ENCODE measurements at regions not wholly inside any gene's neighbourhood (a gene's known extent, or its start where the extent isn't known, plus 50 kb on each side); places are given as distances from the start of the nearest gene placed in this dataset.
"Not testable (repeated sequence)": the region's sequence is repeated elsewhere in the genome, so short reads cannot be mapped to it uniquely, and the experiment has no call there.

DNA sequence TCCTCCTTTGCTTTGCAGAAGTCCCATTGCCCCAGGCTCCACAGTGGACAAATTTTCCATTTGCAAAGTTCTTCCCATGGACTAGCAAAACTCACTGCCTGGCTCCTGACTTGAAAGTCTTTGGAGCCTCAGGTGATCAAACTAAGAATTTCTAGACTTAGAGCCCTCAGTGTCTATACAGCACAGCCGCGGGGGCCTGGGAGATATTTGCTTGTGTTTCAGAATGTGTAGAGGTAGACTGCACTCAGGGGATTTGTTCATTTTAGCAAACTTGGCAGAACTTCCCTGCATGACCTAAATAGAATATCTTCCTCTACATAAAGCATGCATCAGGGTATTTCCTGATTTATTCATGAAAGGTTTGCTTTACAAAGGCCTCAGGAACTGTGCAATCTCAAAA is 384.2 kb upstream of the ZNF462 start:
- ATAC-seq: no peak
- H3K4me1 Mint-ChIP-seq (ENCODE audit: low read depth): no peaks in the 10 kb centered on the region
- H3K9me3 Mint-ChIP-seq: peaks cover 7% of the 10 kb centered on the region
- no peaks in the 10 kb centered on the region for H3K27me3 Mint-ChIP-seq (ENCODE audit: low read depth)
- H3K36me3 Mint-ChIP-seq (ENCODE audit: insufficient read depth): no peaks in the 10 kb centered on the region
- DNase-seq: no peak
- H3K4me3 Mint-ChIP-seq: no peak overlapping the region

DNA sequence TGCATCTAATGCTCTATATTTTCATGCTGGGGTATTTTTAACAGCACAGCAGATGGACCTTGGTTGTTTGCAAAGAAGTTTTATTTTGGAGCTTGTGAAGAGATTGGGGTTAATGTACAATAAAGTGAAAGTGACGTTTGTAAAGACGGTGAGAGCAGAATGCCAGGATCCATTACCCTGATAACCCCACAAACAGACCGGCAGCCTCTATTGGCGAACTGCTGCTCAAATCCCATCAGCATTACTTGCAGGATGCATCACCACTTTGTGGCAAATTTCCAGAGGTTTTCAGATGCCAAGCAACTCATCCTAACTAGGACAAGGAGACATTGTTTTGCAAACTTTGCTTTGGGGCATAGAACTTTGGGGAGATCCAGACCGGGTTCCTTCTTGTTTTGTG is 383.3 kb upstream of the ZNF462 start:
- no peak for ATAC-seq
- Mint-ChIP-seq H3K4me3 (no peak overlapping the region), H3K9me3 (peaks cover 4% of the 10 kb centered on the region), H3K36me3 (ENCODE audit: insufficient read depth) (no peaks in the 10 kb centered on the region), H3K27me3 (ENCODE audit: low read depth) (no peaks in the 10 kb centered on the region), H3K4me1 (ENCODE audit: low read depth) (no peaks in the 10 kb centered on the region)
- no peak for DNase-seq

DNA sequence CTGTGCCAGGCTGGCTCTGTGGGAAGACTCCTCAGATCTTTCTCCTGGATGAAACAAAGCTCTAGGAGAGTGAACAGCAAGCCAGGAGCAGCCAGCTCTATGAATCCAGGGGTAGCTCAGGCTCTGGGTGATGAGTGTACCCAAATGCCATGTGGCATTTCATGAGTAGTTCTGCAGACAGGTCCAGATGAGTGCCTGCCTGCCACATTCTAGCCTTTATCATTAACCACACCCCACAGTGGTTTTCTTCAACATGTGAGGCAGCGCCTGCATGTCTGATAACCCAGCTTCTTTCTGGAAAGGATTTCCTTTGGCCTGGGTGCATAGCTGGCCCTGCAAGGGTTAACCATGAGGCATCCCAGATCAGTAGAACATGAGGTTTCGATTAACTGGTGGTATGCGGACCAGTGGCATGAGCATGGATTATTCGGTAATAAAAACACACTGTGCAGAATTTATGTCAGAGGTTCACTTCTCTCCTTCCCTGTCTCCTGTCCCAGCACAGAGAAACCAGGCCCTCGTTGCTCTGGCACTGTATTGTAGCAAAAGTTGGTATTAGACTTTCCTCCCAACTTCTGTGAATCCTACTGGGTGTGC is 381.9 kb upstream of the ZNF462 start:
- DNase-seq: no peak
- H3K9me3 Mint-ChIP-seq: peaks cover 4% of the 10 kb centered on the region
- no peak overlapping the region for H3K4me3 Mint-ChIP-seq
- no peaks in the 10 kb centered on the region for H3K36me3 Mint-ChIP-seq (ENCODE audit: insufficient read depth)
- H3K27me3 Mint-ChIP-seq (ENCODE audit: low read depth): no peaks in the 10 kb centered on the region
- no peaks in the 10 kb centered on the region for H3K4me1 Mint-ChIP-seq (ENCODE audit: low read depth)
- no peak for ATAC-seq

DNA sequence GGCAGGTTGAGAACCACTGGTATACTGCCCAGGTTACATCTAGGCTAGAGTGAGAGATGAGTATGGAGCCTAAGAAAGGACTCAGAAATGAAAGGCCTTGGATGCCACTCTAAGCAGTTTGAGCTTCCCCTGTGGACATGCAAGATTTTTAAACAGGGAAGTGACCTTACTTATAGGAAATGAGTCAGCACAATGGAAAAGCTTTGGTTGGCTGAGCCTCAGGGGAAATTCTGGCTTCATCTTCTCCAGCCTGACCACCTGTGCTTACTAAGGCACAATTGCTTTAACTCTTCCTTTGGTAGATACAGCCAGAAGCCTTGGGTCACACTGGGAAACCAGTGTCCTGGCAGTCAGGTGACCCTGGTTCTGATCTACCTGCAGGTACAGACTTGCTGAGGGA is 380.2 kb upstream of the ZNF462 start:
- no peaks in the 10 kb centered on the region for H3K36me3 Mint-ChIP-seq (ENCODE audit: insufficient read depth)
- H3K4me3 Mint-ChIP-seq: no peak overlapping the region
- ATAC-seq (no peak), DNase-seq (no peak)
- no peaks in the 10 kb centered on the region for H3K4me1 Mint-ChIP-seq (ENCODE audit: low read depth)
- H3K9me3 Mint-ChIP-seq: peaks cover 5% of the 10 kb centered on the region
- no peaks in the 10 kb centered on the region for H3K27me3 Mint-ChIP-seq (ENCODE audit: low read depth)

DNA sequence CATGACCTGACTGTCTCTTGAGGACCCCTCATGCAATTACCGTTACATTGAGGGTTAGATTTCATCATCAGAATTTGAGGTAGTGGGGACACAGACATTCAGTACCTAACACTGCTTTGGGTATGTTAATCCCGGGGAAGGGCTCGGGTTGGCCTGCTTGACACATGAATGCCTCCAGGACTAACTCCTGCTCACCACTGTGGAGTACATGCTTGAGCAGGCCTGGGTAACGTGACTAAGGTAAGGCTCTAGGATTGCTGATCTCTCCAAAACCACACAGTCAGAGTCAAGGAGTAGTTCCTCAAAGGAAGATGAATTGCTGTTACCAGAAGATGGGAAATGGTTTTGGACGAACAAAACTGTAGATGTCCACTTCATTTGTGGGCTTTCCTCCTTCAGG is 376.3 kb upstream of the ZNF462 start:
- Mint-ChIP-seq H3K27me3 (ENCODE audit: low read depth) (no peaks in the 10 kb centered on the region), H3K9me3 (peaks cover 8% of the 10 kb centered on the region), H3K36me3 (ENCODE audit: insufficient read depth) (no peaks in the 10 kb centered on the region), H3K4me1 (ENCODE audit: low read depth) (no peaks in the 10 kb centered on the region), H3K4me3 (no peak overlapping the region)
- no peak for DNase-seq
- no peak for ATAC-seq

DNA sequence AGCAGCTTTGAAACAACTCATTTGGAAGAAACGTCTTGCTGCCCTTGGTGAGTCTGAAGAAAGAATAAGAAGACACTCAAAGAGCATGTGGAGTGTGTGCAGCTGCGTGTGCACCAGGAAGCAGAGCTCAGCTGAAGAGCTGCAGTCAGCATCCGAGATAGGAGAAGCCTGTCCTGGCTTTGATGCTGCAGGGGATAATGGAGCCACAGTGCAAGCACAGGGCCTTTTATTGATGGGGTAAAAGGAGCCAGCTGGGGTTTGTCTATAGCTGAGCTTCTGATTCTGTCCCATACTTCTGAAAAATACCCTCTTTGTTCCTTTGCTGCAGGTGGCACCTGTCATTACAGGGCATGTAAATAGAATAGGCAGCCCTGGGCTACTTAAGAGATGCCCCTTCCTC is 375.7 kb upstream of the ZNF462 start:
- no peak overlapping the region for H3K4me3 Mint-ChIP-seq
- DNase-seq (no peak), ATAC-seq (no peak)
- H3K27me3 Mint-ChIP-seq (ENCODE audit: low read depth): no peaks in the 10 kb centered on the region
- no peaks in the 10 kb centered on the region for H3K4me1 Mint-ChIP-seq (ENCODE audit: low read depth)
- peaks cover 8% of the 10 kb centered on the region for H3K9me3 Mint-ChIP-seq
- no peaks in the 10 kb centered on the region for H3K36me3 Mint-ChIP-seq (ENCODE audit: insufficient read depth)

DNA sequence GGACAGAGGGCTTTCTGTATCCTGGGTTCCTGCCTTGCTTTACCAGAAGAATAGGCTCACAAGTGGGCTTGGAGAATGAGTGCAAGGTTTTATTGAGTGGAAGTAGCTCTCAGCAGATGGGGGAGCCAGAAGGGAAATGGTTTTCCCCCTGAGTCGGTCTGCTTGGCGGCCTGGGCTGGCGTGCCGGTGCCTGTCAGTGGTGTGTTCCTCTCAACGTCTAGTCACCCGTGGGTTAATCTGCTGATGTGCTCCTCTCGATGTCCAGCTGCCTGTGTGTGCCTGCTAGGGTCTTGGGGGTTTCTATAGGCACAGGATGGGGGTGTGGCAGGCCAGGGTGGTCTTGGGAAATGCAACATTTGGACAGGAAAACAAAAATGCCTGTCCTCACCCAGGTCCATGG is 370.8 kb upstream of the ZNF462 start:
- H3K27me3 Mint-ChIP-seq (ENCODE audit: low read depth); DNase-seq; H3K36me3 Mint-ChIP-seq (ENCODE audit: insufficient read depth); H3K4me3 Mint-ChIP-seq; H3K4me1 Mint-ChIP-seq (ENCODE audit: low read depth); ATAC-seq; H3K9me3 Mint-ChIP-seq: not testable (repeated sequence)

DNA sequence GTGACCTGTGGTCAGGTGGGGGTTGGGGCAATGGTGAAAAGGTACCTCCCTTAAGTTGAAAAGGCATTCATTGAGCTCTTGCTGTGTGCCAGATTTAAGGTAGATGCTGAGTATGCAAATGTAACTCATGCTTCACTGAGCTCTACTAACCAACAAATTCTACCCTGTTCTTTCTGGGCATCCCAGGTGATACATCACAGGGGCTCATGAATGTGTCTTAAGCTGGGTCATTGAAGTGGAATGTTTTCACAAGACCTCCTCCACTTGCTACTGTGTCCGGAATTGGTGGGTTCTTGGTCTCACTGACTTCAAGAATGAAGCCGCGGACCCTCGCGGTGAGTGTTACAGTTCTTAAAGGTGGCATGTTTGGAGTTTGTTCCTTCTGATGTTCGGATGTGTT is 362.8 kb upstream of the ZNF462 start:
- no peak overlapping the region for H3K4me3 Mint-ChIP-seq
- H3K27me3 Mint-ChIP-seq (ENCODE audit: low read depth): no peaks in the 10 kb centered on the region
- H3K4me1 Mint-ChIP-seq (ENCODE audit: low read depth): no peaks in the 10 kb centered on the region
- H3K9me3 Mint-ChIP-seq: peaks cover 4% of the 10 kb centered on the region
- no peaks in the 10 kb centered on the region for H3K36me3 Mint-ChIP-seq (ENCODE audit: insufficient read depth)
- ATAC-seq (no peak), DNase-seq (no peak)

DNA sequence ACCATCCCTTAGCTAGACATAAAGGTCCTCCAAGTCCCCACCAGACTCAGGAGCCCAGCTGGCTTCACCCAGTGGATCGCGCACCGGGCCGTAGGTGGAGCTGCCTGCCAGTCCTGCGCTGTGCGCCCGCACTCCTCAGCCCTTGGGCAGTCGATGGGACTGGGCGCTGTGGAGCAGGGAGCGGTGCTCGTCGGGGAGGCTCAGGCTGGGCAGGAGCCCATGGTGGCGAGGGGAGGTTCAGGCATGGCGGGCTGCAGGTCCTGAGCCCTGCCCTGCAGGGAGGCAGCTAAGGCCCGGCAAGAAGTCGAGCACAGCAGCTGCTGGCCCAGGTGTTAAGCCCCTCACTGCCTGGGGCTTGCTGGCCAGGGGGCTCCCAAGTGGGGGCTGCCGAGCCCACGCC is 361.8 kb upstream of the ZNF462 start:
- DNase-seq; H3K9me3 Mint-ChIP-seq; H3K4me3 Mint-ChIP-seq; ATAC-seq; H3K27me3 Mint-ChIP-seq (ENCODE audit: low read depth); H3K36me3 Mint-ChIP-seq (ENCODE audit: insufficient read depth); H3K4me1 Mint-ChIP-seq (ENCODE audit: low read depth): not testable (repeated sequence)

DNA sequence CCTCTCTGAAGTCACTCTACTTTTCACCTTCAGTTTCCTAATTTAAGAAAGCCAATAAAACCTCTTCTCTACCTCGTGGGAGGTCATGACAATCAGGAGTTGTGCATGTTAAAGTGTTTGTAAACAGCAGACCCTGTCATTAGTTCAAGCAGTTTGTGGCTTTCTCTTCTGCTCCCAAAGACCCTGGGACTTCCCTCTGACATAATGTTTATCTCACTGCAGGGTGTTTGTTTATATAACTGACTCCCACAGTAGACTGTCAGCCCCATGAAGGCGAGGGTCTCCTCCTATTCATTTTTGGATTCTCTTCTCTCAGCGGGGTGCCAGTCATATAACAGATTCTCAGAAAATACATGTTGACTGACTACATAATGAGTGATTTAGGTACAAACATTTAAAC is 360.0 kb upstream of the ZNF462 start:
- ATAC-seq: no peak
- no peaks in the 10 kb centered on the region for H3K36me3 Mint-ChIP-seq (ENCODE audit: insufficient read depth)
- no peaks in the 10 kb centered on the region for H3K27me3 Mint-ChIP-seq (ENCODE audit: low read depth)
- no peak for DNase-seq
- no peak overlapping the region for H3K4me3 Mint-ChIP-seq
- peaks cover 4% of the 10 kb centered on the region for H3K9me3 Mint-ChIP-seq
- H3K4me1 Mint-ChIP-seq (ENCODE audit: low read depth): no peaks in the 10 kb centered on the region

DNA sequence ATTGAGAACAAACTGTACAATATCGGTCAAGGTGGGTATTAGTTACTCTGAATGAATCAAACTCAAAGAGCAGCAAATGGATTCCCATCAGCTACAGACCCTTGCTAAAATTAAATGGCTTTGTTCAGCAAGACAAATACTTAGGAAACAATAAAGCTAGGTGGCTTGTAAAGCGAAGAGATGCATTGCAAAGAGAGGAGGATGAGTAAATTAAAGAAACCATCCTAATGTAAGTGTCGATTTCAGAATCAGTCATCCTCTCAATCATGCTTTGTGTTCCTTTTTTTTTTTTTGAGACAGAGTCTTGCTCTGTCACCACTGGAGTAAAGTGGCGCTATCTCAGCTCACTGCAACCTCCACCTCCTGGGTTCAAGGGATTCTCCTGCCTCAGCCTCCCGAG is 359.2 kb upstream of the ZNF462 start:
- ATAC-seq: no peak
- no peak for DNase-seq
- no peaks in the 10 kb centered on the region for H3K36me3 Mint-ChIP-seq (ENCODE audit: insufficient read depth)
- H3K4me1 Mint-ChIP-seq (ENCODE audit: low read depth): no peaks in the 10 kb centered on the region
- no peak overlapping the region for H3K4me3 Mint-ChIP-seq
- H3K27me3 Mint-ChIP-seq (ENCODE audit: low read depth): no peaks in the 10 kb centered on the region
- peaks cover 4% of the 10 kb centered on the region for H3K9me3 Mint-ChIP-seq

DNA sequence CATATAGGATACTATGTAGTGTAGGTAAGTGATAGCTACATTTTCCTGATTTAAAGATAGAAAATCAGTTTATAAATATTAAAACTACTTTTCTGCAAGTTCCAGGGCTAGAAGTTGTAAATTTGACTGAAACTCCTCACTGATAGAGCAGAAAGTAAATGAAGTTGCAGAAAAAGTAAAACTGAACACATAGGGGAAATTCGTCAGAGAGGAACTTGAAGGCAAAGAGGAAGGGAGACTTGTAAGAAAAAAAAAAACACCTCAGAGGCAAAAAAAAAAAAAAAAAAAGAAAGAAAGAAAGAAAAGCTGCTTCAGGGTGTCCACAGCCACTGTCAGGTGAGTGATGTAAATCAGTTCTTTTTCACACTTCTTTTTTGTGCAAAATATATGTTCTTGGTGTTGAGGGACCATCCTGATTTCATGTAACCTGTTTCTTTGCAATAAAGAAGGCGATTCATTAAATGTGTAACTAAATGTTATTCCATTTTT is 336.2 kb upstream of the ZNF462 start:
- ATAC-seq (no peak), DNase-seq (no peak)
- no peaks in the 10 kb centered on the region for H3K4me1 Mint-ChIP-seq (ENCODE audit: low read depth)
- no peaks in the 10 kb centered on the region for H3K36me3 Mint-ChIP-seq (ENCODE audit: insufficient read depth)
- H3K27me3 Mint-ChIP-seq (ENCODE audit: low read depth): no peaks in the 10 kb centered on the region
- H3K4me3 Mint-ChIP-seq: no peak overlapping the region
- peaks cover 11% of the 10 kb centered on the region for H3K9me3 Mint-ChIP-seq

DNA sequence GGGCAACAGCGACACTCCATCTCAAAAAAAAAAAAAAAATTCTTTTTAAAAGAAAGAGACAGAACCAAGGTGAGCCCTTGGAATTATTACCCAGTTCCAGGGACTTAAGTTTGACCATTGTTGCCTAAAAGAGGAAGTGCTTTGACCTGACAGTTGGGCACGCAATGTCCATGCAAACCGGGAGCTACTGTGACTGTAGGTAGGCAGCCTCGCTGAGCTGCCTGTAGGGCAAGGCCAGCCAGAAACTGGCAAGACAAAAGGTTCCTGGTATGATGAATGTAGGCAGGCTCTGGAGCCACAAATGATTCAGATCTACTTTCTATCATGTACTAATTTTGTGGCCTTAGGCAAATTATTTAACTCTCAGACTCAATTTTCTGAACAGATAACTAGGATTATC is 334.8 kb upstream of the ZNF462 start:
- DNase-seq: no peak
- Mint-ChIP-seq H3K4me1 (ENCODE audit: low read depth) (no peaks in the 10 kb centered on the region), H3K9me3 (peaks cover 3% of the 10 kb centered on the region), H3K27me3 (ENCODE audit: low read depth) (no peaks in the 10 kb centered on the region), H3K4me3 (no peak overlapping the region), H3K36me3 (ENCODE audit: insufficient read depth) (no peaks in the 10 kb centered on the region)
- ATAC-seq: no peak

DNA sequence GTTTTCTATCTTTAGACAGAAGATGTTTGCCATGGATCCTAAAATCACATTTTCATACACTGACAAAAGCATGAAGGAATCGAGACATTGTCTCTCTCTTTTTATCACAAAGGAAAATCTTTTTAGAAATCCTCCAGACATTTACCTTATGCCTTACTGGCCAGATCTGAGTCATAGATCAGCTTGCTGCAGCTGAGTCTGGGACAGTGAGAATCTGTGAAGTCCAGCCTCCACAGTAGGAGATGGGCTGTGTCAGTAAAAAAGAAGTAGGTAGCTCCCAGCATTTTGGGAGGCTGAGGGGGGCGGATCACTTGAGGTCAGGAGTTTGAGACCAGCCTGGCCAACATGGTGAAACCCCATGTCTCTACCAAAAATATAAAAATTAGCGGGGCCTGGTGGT is 333.4 kb upstream of the ZNF462 start:
- no peak for DNase-seq
- H3K36me3 Mint-ChIP-seq (ENCODE audit: insufficient read depth): no peaks in the 10 kb centered on the region
- no peaks in the 10 kb centered on the region for H3K27me3 Mint-ChIP-seq (ENCODE audit: low read depth)
- no peak overlapping the region for H3K4me3 Mint-ChIP-seq
- H3K9me3 Mint-ChIP-seq: peaks cover 6% of the 10 kb centered on the region
- H3K4me1 Mint-ChIP-seq (ENCODE audit: low read depth): no peaks in the 10 kb centered on the region
- no peak for ATAC-seq

DNA sequence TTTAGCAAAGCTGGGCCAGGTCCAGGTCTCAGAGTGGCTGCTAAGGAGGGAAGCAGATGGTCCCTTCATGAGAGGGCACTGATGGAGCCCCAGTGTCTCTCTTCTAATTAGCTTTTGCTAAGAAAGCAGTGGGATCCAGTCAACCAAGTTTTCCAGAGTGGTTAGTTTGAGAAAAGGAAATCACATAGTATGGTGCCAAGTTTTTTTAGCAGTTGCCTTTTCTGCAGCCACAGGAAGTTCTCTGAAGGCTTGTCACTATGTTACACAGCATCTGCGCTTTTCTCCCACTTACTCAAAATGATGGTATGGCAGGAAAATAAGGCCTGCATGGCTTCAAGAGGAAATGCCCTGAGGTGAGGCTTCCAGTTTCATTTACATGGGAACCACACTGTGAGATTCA is 331.5 kb upstream of the ZNF462 start:
- Mint-ChIP-seq H3K4me1 (ENCODE audit: low read depth) (no peaks in the 10 kb centered on the region), H3K27me3 (ENCODE audit: low read depth) (no peaks in the 10 kb centered on the region), H3K4me3 (no peak overlapping the region), H3K9me3 (peaks cover 6% of the 10 kb centered on the region), H3K36me3 (ENCODE audit: insufficient read depth) (no peaks in the 10 kb centered on the region)
- no peak for DNase-seq
- no peak for ATAC-seq
